ENCODE measurements at regions not wholly inside any gene's neighbourhood (a gene's known extent, or its start where the extent isn't known, plus 50 kb on each side); places are given as distances from the start of the nearest gene placed in this dataset.

GRCh38 chr13:63026285-63026797 lies 1610.7 kb upstream of the PCDH20 start:
- in situ Hi-C loops (cut with HindIII; ENCODE audit: low sequenced_read_pairs): no loop called here

GRCh38 chr13:63025741-63026140 lies 1610.1 kb upstream of the PCDH20 start:
- DNase-seq (ENCODE audit: low read depth): no peak
- in situ Hi-C loops (cut with HindIII; ENCODE audit: low sequenced_read_pairs): no loop called here
- no peak for TF ChIP-seq CTCF (IDR thresholded peaks at IDR 0.05; ENCODE audit: low read depth, low read length, missing control alignments)
- no peak overlapping the region for H3K4me3 ChIP-seq (ENCODE audit: low read depth, low read length)

More at GRCh38 chr13:63026285-63026797, 1610.7 kb upstream of the PCDH20 start:
- DNase-seq (ENCODE audit: low read depth): no peak
- TF ChIP-seq CTCF (IDR thresholded peaks at IDR 0.05; ENCODE audit: low read depth, low read length, missing control alignments): no peak
- H3K4me3 ChIP-seq (ENCODE audit: low read depth, low read length): no peak overlapping the region

- no peak for TF ChIP-seq CTCF (IDR thresholded peaks at IDR 0.05; ENCODE audit: low read depth, low read length, missing control alignments)
- in situ Hi-C loops (cut with HindIII; ENCODE audit: low sequenced_read_pairs): no loop called here
- DNase-seq (ENCODE audit: low read depth): no peak
- no peak overlapping the region for H3K4me3 ChIP-seq (ENCODE audit: low read depth, low read length)
Observed at GRCh38 chr13:63024458-63024857, 1608.8 kb upstream of the PCDH20 start.

GRCh38 chr13:63011996-63012395 lies 1596.3 kb upstream of the PCDH20 start:
- H3K4me3 ChIP-seq (ENCODE audit: low read depth, low read length): no peak overlapping the region
- DNase-seq (ENCODE audit: low read depth): no peak
- no peak for TF ChIP-seq CTCF (IDR thresholded peaks at IDR 0.05; ENCODE audit: low read depth, low read length, missing control alignments)
- in situ Hi-C loops (cut with HindIII; ENCODE audit: low sequenced_read_pairs): no loop called here

- H3K4me3 ChIP-seq (ENCODE audit: low read depth, low read length): no peak overlapping the region
- in situ Hi-C loops (cut with HindIII; ENCODE audit: low sequenced_read_pairs): no loop called here
- no peak for TF ChIP-seq CTCF (IDR thresholded peaks at IDR 0.05; ENCODE audit: low read depth, low read length, missing control alignments)
- DNase-seq (ENCODE audit: low read depth): no peak
Observed at GRCh38 chr13:63010072-63010658, 1594.5 kb upstream of the PCDH20 start.

GRCh38 chr13:63005625-63006024 lies 1590.0 kb upstream of the PCDH20 start:
- in situ Hi-C loops (cut with HindIII; ENCODE audit: low sequenced_read_pairs): no loop called here
- DNase-seq (ENCODE audit: low read depth): no peak
- H3K4me3 ChIP-seq (ENCODE audit: low read depth, low read length): no peak overlapping the region
- no peak for TF ChIP-seq CTCF (IDR thresholded peaks at IDR 0.05; ENCODE audit: low read depth, low read length, missing control alignments)
